ENCODE measurements at regions not wholly inside any gene's neighbourhood (a gene's known extent, or its start where the extent isn't known, plus 50 kb on each side); places are given as distances from the start of the nearest gene placed in this dataset.

- WGBS, 2 donors = 79 to 82% methylated on average over 2 of the region's 2 CpGs
- TF ChIP-seq CTCF (IDR thresholded peaks at IDR 0.05) = no peak
- TF ChIP-seq POLR2A (IDR thresholded peaks at IDR 0.05) = no peak
- Histone ChIP-seq H3K4me1 (no peaks in the 10 kb centered on the region), H3K27ac (no peak overlapping the region), H3K36me3 (no peaks in the 10 kb centered on the region), H3K9me3 (no peaks in the 10 kb centered on the region), H3K27me3 (peaks cover 0 to 4% (median 0%) of the 10 kb centered on the region in 4 donors), H3K4me3 (no peak overlapping the region)
- DNase-seq = no peak
- intact Hi-C loops (cut with DNase I) = no loop called here
Observed at GRCh38 chr16:48076455-48077012, 79.3 kb downstream of the ABCC12 start.

- WGBS, 2 donors = 63 to 70% methylated on average over 2 to 3 of the region's 3 CpGs
- Histone ChIP-seq H3K27me3 (peaks cover 0 to 4% (median 0%) of the 10 kb centered on the region in 4 donors), H3K4me1 (no peaks in the 10 kb centered on the region), H3K27ac (no peak overlapping the region), H3K36me3 (no peaks in the 10 kb centered on the region), H3K4me3 (no peak overlapping the region), H3K9me3 (no peaks in the 10 kb centered on the region)
- no peak for DNase-seq
- no peak for TF ChIP-seq CTCF (IDR thresholded peaks at IDR 0.05)
- TF ChIP-seq POLR2A (IDR thresholded peaks at IDR 0.05) = no peak
- intact Hi-C loops (cut with DNase I) = no loop called here
Observed at GRCh38 chr16:48075398-48075797, 80.4 kb downstream of the ABCC12 start.

GRCh38 chr16:48067388-48067787 lies 88.4 kb downstream of the ABCC12 start:
- no peak for DNase-seq
- Histone ChIP-seq H3K4me1 (no peaks in the 10 kb centered on the region), H3K27ac (no peak overlapping the region), H3K36me3 (no peaks in the 10 kb centered on the region), H3K4me3 (no peak overlapping the region), H3K27me3 (no peaks in the 10 kb centered on the region), H3K9me3 (no peaks in the 10 kb centered on the region)
- intact Hi-C loops (cut with DNase I) = no loop called here
- WGBS, 2 donors = 47 to 56% methylated on average over 2 of the region's 2 CpGs
- TF ChIP-seq POLR2A (IDR thresholded peaks at IDR 0.05) (no peak), CTCF (IDR thresholded peaks at IDR 0.05) (no peak)

- no peak for TF ChIP-seq POLR2A (IDR thresholded peaks at IDR 0.05)
- no peak for TF ChIP-seq CTCF (IDR thresholded peaks at IDR 0.05)
- no peaks in the 10 kb centered on the region for H3K9me3 ChIP-seq
- no peak overlapping the region for H3K27ac ChIP-seq
- no peaks in the 10 kb centered on the region for H3K36me3 ChIP-seq
- 83 to 100% methylated on average over 1 of the region's 1 CpG for WGBS, 2 donors
- DNase-seq = no peak
- no peaks in the 10 kb centered on the region for H3K4me1 ChIP-seq
- H3K4me3 ChIP-seq = no peak overlapping the region
- intact Hi-C loops (cut with DNase I) = no loop called here
- no peaks in the 10 kb centered on the region for H3K27me3 ChIP-seq
Observed at GRCh38 chr16:48064971-48065370, 90.8 kb downstream of the ABCC12 start.

- no peak for TF ChIP-seq POLR2A (IDR thresholded peaks at IDR 0.05)
- TF ChIP-seq CTCF (IDR thresholded peaks at IDR 0.05) = no peak
- no peak for DNase-seq
- Histone ChIP-seq H3K4me3 (no peak overlapping the region), H3K9me3 (no peaks in the 10 kb centered on the region), H3K4me1 (no peaks in the 10 kb centered on the region), H3K36me3 (no peaks in the 10 kb centered on the region), H3K27me3 (no peaks in the 10 kb centered on the region), H3K27ac (no peak overlapping the region)
- intact Hi-C loops (cut with DNase I) = no loop called here
Observed at GRCh38 chr16:48062681-48063080, 93.1 kb downstream of the ABCC12 start.
